Stimulated activated CD4-positive, alpha-beta T cell treated with anti-CD3 and anti-CD28 coated beads, Interleukin-12 subunit alpha, Interleukin-12 subunit beta, amount 100 ng/mL, for 24 hours (primary cell): ENCODE measurements at regions not wholly inside any gene's neighbourhood (a gene's known extent, or its start where the extent isn't known, plus 50 kb on each side); places are given as distances from the start of the nearest gene placed in this dataset.
"Not testable (repeated sequence)": the region's sequence is repeated elsewhere in the genome, so short reads cannot be mapped to it uniquely, and the experiment has no call there.

Source experiments
- DNase-seq, 2 experiments: peaks; one replicate each; pipeline ENCODE4 v3.0.0-alpha.2; 2020; ENCODE audit warnings: low read depth in 2 of 2

- no peak for DNase-seq
These were observed 209.3 kb downstream of the TDRD15 start for GRCh38 chr2:21332993-21333625.

GRCh38 chr2:21333684-21334083 is 209.9 kb downstream of the TDRD15 start:
- DNase-seq, result no peak

- no peak for DNase-seq
These were observed 223.2 kb downstream of the TDRD15 start for GRCh38 chr2:21346984-21347383.

- DNase-seq, result no peak
These were observed 230.3 kb downstream of the TDRD15 start for GRCh38 chr2:21353879-21354679.

- DNase-seq, result no peak
These were observed 232.5 kb downstream of the TDRD15 start for GRCh38 chr2:21356086-21356856.

GRCh38 chr2:21356857-21357255 is 233.1 kb downstream of the TDRD15 start:
- no peak for DNase-seq

GRCh38 chr2:21358976-21359375 is 235.2 kb downstream of the TDRD15 start:
- DNase-seq, result no peak

- no peak for DNase-seq
These were observed 237.6 kb downstream of the TDRD15 start for GRCh38 chr2:21361384-21361783.

GRCh38 chr2:21361957-21362486 is 238.3 kb downstream of the TDRD15 start:
- DNase-seq, result no peak

GRCh38 chr2:21363364-21363763 is 239.6 kb downstream of the TDRD15 start:
- DNase-seq, result no peak

- DNase-seq, result no peak
These were observed 243.7 kb downstream of the TDRD15 start for GRCh38 chr2:21367421-21367820.

- no peak for DNase-seq
These were observed 246.0 kb downstream of the TDRD15 start for GRCh38 chr2:21369787-21370186.

- DNase-seq, result no peak
These were observed 247.8 kb downstream of the TDRD15 start for GRCh38 chr2:21371499-21372003.

- DNase-seq, result no peak
These were observed 248.9 kb downstream of the TDRD15 start for GRCh38 chr2:21372654-21373053.

- DNase-seq, result no peak
These were observed 253.1 kb downstream of the TDRD15 start for GRCh38 chr2:21376864-21377263.

GRCh38 chr2:21379140-21379539 is 255.4 kb downstream of the TDRD15 start:
- DNase-seq, result no peak

- DNase-seq, result not testable (repeated sequence)
These were observed 255.9 kb downstream of the TDRD15 start for GRCh38 chr2:21379668-21380067.

- DNase-seq, result no peak
These were observed 257.7 kb downstream of the TDRD15 start for GRCh38 chr2:21381421-21381820.

GRCh38 chr2:21382701-21383520 is 259.1 kb downstream of the TDRD15 start:
- no peak for DNase-seq

- DNase-seq, result no peak
These were observed 262.9 kb downstream of the TDRD15 start for GRCh38 chr2:21386666-21387065.

- DNase-seq, result no peak
These were observed 268.9 kb downstream of the TDRD15 start for GRCh38 chr2:21392649-21393048.
